ENCODE measurements at regions not wholly inside any gene's neighbourhood (a gene's known extent, or its start where the extent isn't known, plus 50 kb on each side); places are given as distances from the start of the nearest gene placed in this dataset.

DNA sequence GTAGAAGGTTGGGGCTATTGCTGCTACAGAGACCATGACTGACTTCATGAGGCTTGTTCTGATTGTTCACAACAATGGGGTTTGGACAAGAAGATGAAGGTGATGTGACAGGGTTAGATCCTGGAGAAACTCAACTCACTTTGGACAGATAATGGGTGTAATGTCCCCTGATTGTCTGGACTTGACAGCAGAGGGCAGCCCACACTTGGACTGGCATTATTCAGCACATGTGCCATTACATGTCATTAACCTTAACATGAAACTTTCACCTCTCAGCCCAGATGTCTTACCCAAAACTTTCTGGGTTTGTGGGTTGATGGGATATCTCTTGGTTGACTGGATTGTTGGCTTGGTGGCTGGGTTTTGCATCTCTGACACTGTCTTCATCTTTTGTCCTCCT is 101.5 kb downstream of the MXRA5 start:
- TF ChIP-seq POLR2AphosphoS5 (IDR thresholded peaks at IDR 0.05; ENCODE audit: low read depth) (no peak), EZH2 (IDR thresholded peaks at IDR 0.05; ENCODE audit: low read depth, unreplicated experiment) (no peak), CREB1 (CRISPR knock-in tag; IDR thresholded peaks at IDR 0.05; ENCODE audit: low read depth) (no peak), ZNF114 (CRISPR knock-in tag; IDR thresholded peaks at IDR 0.05) (no peak), JUNB (IDR thresholded peaks at IDR 0.05; ENCODE audit: unreplicated experiment) (no peak), EZH2phosphoT487 (IDR thresholded peaks at IDR 0.05; ENCODE audit: unreplicated experiment) (no peak), ZNF331 (CRISPR knock-in tag; IDR thresholded peaks at IDR 0.05; ENCODE audit: low read depth) (no peak), NANOG (IDR thresholded peaks at IDR 0.05; ENCODE audit: borderline replicate concordance) (no peak), STAT1 (IDR thresholded peaks at IDR 0.05; ENCODE audit: unreplicated experiment) (no peak)
- TF ChIP-seq, protein P1, sequence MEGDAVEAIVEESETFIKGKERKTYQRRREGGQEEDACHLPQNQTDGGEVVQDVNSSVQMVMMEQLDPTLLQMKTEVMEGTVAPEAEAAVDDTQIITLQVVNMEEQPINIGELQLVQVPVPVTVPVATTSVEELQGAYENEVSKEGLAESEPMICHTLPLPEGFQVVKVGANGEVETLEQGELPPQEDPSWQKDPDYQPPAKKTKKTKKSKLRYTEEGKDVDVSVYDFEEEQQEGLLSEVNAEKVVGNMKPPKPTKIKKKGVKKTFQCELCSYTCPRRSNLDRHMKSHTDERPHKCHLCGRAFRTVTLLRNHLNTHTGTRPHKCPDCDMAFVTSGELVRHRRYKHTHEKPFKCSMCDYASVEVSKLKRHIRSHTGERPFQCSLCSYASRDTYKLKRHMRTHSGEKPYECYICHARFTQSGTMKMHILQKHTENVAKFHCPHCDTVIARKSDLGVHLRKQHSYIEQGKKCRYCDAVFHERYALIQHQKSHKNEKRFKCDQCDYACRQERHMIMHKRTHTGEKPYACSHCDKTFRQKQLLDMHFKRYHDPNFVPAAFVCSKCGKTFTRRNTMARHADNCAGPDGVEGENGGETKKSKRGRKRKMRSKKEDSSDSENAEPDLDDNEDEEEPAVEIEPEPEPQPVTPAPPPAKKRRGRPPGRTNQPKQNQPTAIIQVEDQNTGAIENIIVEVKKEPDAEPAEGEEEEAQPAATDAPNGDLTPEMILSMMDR (conservative IDR thresholded peaks at IDR 0.05; ENCODE audit: low read depth in 2 of 2): no peak
- TF ChIP-seq, protein P2, sequence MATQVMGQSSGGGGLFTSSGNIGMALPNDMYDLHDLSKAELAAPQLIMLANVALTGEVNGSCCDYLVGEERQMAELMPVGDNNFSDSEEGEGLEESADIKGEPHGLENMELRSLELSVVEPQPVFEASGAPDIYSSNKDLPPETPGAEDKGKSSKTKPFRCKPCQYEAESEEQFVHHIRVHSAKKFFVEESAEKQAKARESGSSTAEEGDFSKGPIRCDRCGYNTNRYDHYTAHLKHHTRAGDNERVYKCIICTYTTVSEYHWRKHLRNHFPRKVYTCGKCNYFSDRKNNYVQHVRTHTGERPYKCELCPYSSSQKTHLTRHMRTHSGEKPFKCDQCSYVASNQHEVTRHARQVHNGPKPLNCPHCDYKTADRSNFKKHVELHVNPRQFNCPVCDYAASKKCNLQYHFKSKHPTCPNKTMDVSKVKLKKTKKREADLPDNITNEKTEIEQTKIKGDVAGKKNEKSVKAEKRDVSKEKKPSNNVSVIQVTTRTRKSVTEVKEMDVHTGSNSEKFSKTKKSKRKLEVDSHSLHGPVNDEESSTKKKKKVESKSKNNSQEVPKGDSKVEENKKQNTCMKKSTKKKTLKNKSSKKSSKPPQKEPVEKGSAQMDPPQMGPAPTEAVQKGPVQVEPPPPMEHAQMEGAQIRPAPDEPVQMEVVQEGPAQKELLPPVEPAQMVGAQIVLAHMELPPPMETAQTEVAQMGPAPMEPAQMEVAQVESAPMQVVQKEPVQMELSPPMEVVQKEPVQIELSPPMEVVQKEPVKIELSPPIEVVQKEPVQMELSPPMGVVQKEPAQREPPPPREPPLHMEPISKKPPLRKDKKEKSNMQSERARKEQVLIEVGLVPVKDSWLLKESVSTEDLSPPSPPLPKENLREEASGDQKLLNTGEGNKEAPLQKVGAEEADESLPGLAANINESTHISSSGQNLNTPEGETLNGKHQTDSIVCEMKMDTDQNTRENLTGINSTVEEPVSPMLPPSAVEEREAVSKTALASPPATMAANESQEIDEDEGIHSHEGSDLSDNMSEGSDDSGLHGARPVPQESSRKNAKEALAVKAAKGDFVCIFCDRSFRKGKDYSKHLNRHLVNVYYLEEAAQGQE (IDR thresholded peaks at IDR 0.05; ENCODE audit: unreplicated experiment): no peak
- TF ChIP-seq, protein P3, sequence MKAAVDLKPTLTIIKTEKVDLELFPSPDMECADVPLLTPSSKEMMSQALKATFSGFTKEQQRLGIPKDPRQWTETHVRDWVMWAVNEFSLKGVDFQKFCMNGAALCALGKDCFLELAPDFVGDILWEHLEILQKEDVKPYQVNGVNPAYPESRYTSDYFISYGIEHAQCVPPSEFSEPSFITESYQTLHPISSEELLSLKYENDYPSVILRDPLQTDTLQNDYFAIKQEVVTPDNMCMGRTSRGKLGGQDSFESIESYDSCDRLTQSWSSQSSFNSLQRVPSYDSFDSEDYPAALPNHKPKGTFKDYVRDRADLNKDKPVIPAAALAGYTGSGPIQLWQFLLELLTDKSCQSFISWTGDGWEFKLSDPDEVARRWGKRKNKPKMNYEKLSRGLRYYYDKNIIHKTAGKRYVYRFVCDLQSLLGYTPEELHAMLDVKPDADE (IDR thresholded peaks at IDR 0.05): no peak
